ENCODE measurements at regions not wholly inside any gene's neighbourhood (a gene's known extent, or its start where the extent isn't known, plus 50 kb on each side); places are given as distances from the start of the nearest gene placed in this dataset.

DNA sequence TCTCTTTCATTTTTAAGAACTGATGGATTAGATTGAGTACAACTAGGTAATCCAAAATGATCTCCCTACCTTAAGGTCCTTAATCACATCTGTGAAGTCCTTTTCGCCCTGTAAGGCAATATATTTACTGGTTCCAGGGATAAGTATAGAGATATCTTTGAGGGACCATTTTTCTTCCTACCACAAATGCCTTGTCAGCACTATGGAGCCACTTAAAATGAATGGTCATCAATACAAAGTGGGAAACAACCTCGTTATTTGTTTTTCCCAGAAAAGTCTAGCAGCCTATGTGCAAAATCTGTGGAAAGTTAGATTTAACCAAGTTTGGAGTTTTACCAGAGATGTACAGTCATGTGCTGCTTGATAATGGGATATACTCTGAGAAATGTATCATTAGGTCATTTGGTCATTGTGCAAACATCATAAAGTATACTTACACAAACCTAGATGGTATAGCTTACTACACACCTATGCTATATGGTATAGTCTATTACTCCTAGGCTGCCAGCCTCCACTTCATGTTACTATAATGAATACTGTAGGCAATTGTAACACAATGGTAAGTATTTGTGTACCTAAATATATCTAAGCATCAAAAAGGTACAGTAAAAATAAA, 366.2 kb upstream of the TMEM229A start (continued):
- no peak for TF ChIP-seq KDM1A (IDR thresholded peaks at IDR 0.05; ENCODE audit: borderline replicate concordance, low read length)
- TF ChIP-seq EZH2 (IDR thresholded peaks at IDR 0.05; ENCODE audit: low read depth, low read length, severe bottlenecking), result no peak
- no peak for TF ChIP-seq CBX5 (IDR thresholded peaks at IDR 0.05; ENCODE audit: low read depth, low read length)
- TF ChIP-seq CBX8 (IDR thresholded peaks at IDR 0.05; ENCODE audit: borderline replicate concordance, low read depth, low read length), result no peak
